AML-193 (cell line): ENCODE measurements at regions not wholly inside any gene's neighbourhood (a gene's known extent, or its start where the extent isn't known, plus 50 kb on each side); places are given as distances from the start of the nearest gene placed in this dataset.

ENCODE experiments used
- DNase-seq, 2 experiments: peaks; one replicate each; lab custom pipeline; 2025; lab: John Stamatoyannopoulos, UW

- DNase-seq: no peak
Observed at GRCh38 chr9:87824216-87824875, 58.3 kb upstream of the SPATA31E1 start.

- no peak for DNase-seq
Observed at GRCh38 chr9:87824886-87825285, 57.8 kb upstream of the SPATA31E1 start.

GRCh38 chr9:87826331-87826730 is 56.3 kb upstream of the SPATA31E1 start:
- DNase-seq: no peak

- no peak for DNase-seq
Observed at GRCh38 chr9:87827341-87827740, 55.3 kb upstream of the SPATA31E1 start.

- no peak for DNase-seq
Observed at GRCh38 chr9:87829756-87830155, 52.9 kb upstream of the SPATA31E1 start.

- no peak for DNase-seq
Observed at GRCh38 chr9:87830446-87830845, 52.2 kb upstream of the SPATA31E1 start.

GRCh38 chr9:87831159-87831558 is 51.5 kb upstream of the SPATA31E1 start:
- DNase-seq: no peak
